SH-SY5Y (cell line): ENCODE measurements at regions not wholly inside any gene's neighbourhood (a gene's known extent, or its start where the extent isn't known, plus 50 kb on each side); places are given as distances from the start of the nearest gene placed in this dataset.

ENCODE experiments used
- GATA2 ChIP-seq: IDR thresholded peaks from 2 replicates; pipeline ENCODE4 v1.6.1; 2011; ENCODE audit warnings: mild to moderate bottlenecking, low read depth, low read length
- GATA3 ChIP-seq: IDR thresholded peaks from 2 replicates; pipeline ENCODE4 v1.6.1; 2011; ENCODE audit warnings: low read depth, mild to moderate bottlenecking, low read length, moderate library complexity

GRCh38 chr20:60993433-60994044 lies 258.5 kb upstream of the CDH4 start:
- TF ChIP-seq GATA2 = no peak
- TF ChIP-seq GATA3 = no peak
